HL-60/S4 (cell line): ENCODE measurements at regions not wholly inside any gene's neighbourhood (a gene's known extent, or its start where the extent isn't known, plus 50 kb on each side); places are given as distances from the start of the nearest gene placed in this dataset.

Experiments
- in situ Hi-C: fragments of 300-500 bp; cut with MboI; formaldehyde crosslinking; loops from 2 replicates; pipeline ENCODE4 v1.14.3; 2022; ENCODE audit warnings: low sequenced_read_pairs

DNA sequence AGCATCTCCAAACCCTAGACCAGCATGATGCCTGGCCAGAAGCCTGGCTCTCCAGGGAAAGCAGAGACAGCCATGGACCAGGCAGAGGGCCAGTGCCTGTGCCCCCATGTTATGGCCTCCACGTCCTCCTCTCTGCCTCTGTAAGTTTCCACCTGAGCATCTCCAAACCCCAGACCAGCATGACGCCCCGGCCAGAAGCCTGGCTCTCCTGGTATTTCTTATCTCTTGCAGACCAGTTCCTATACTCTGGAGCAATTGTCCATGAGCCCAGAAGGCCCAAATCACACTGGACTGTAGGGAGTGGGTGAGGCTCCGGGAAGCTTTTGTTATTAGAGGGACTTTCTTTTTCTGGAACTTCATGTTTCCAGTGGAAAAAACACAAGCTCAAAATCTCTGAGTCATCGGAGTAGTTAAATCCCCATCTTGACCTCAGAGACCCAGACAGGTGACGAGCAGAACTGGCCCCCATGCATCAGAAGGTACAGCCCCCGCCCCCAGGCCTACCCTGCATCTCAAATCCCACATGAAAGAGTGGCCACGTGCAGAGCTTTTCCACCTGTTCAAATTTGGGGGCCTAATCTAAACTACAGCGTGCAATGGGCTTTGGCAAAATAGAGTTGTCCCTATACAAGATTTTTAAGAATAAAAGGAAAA lies 110.2 kb upstream of the FOXQ1 start:
- in situ Hi-C loops: no loop called here

DNA sequence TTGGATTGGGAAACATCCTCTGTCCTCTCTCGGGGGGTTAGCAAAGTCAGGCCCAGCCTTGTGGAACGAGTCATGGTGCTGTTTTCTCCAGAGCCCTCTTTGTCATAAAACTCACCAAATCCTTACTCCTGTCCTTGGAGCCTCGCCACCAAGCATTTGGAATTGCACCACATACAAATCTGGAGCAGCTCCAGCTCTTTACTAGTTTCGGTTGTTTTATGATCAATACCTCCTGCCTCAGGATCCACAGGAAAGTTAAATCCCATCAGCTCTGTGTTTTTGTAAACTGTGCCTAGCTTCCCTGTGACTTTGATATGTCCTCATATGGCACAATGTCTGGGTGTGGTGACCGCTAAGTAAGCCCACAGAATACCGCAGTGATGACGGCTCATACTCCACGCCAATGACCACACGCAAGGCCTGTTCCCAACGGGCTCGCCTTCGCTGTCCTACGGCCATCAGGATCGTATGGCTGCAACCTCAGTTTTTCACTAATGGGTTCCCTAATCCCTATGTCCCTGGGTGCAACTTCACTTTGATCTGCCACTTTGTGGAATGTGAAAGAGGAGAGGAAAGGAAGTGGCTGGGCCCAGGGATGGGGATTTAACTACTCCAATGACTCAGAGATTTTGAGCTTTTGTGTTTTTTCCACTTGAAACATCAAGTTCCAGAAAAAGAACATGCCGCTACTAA lies 111.3 kb upstream of the FOXQ1 start:
- in situ Hi-C loops: no loop called here

DNA sequence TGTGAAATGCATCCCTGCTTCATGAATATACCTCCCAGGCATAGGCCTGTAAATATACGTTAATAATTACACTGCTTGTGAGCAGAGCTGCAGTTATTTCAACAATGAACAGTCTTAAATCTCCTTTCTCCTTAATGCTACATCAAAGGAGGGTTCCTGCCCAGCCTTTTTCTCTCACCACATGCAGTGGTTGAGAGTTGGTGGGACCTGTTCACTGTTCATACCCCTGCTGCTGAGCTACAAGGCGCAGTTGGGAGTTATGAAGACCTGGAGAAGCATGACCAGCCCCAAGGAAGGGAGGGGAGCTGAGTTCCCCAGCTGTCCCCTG lies 111.9 kb upstream of the FOXQ1 start:
- in situ Hi-C loops: no loop called here

DNA sequence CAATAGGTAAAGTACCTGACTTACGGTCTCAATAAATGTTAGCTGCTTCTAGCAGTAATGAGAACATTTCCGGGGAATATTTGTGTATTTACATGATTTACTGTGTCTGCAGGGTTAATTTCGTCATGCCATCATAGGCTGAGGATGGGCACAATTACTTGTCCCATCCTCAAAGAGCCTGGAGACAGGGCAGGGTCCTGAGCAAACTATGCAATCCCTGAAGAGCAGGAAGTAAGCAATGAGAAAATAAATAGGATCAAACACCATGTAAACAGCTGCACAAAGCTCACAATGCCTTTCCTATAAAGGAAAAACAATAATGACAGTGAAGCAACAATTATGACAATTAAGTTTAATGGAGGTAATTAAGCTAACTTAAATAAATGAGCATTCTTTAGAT lies 114.6 kb upstream of the FOXQ1 start:
- in situ Hi-C loops: no loop called here

DNA sequence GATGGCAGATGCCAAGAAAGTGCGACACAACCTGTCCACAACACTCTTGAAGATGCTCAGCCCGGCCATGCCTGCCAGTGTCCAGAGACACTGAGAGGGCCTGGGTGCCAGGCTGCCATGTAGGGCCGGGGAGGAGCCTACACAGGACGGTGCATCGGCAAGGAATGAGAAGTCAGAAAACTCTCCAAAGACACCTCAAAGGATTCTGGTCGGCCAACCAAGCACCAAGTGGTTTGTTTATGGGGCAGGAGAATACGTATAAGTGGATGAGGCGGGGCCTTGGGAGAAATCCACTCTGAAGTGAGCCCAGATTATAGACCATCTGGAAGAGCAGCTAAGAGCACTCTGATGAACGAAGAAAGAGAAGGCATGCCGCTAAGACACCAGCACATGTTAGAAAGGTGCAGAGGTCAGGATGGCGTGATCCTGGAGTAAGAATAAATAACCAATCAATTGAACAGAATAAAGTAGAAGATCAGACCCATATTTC lies 120.7 kb upstream of the FOXQ1 start:
- in situ Hi-C loops: no loop called here

DNA sequence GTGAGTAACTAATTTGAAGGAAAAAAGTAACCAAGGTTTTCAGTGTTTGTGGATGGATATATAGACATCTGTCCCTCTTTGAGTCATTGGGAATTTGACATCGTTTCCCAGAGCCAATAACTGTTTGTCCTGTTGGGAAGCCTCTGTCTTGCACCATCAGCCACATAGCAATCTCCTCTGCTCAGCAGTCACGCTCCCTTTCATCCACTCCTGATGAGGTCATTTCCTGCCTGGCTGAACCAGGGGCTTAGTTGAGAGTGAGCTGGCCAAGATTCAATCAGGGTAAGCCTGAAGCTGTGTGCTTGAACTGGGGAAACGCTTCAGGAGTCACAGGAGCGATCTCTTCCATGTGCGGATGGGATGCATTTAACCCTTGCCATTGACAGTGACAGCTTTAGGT lies 121.5 kb upstream of the FOXQ1 start:
- in situ Hi-C loops: no loop called here

DNA sequence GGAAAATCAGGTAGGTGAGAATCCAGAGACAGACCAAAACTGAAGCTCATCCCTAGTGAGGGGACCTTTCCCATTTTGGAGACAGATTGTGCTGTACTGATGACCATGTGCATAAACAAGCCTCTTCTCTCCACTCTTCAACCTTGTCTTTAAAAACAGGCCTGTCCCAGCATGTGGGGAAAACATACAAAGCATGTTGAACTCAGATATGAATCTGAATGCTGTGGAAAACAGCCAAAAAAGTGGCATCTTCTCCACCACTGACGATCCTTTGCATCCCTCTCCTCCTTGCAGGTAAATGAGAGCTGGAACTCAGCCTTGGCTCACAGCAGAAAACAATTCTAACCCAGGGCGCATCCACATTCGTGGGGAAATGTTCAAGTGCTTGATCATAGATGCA lies 123.7 kb upstream of the FOXQ1 start:
- in situ Hi-C loops: no loop called here

DNA sequence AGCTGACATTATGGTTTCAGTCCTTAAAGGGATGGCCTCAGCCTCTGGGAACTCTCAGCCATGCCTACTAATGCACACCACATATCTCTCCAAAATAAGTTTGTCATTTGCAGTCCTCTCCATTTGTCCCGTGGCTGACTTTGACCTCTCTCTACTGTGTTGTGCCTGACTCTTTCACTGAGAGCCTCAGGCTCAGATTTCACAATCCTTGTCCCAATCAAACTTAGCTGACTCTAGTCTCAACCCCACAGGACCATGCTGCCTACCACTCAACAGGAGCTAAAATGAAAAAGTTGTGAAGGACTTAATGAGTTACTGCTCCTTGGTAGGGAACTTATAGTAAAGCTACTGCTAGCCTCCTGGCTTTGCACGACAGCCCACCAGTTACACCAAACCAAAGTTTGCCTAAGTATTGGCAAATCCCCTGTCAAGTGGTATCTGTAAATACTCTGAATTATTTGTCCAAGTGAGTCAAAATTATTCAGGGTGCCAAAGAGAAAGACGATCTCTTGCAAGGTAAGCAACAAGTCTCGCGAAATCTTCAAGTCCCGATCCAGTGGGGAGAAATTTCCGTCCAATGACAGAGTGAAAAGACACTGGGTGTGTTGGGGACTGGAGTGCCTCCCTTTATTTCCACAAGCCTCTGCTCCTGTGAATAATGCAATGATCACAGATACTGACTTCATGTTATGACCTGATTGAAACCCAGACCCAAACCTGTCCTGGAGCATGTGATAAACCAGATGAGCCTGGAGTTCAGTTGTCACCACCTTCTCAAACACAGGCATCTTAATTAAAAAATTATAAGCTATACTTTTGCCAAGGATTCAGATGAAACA lies 124.4 kb upstream of the FOXQ1 start:
- in situ Hi-C loops: no loop called here

DNA sequence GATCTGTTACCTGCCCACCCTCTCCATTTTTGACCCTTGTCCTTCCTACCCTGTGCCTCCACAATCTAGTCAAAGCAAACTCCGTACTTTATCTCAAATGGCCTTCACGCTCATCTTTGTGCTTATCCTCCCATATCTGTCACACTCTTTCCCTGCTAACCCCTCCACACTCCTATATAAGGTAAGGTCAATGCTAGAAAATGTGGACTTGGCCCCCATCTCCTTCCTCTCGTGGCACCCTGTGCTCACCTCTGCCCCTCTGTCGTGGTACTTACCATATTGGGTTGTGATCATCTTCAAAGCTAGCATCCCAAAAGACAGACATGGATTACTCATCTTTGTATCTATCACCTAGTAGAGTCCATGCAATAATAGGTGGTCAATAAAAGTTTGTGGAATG lies 127.6 kb upstream of the FOXQ1 start:
- in situ Hi-C loops: no loop called here

DNA sequence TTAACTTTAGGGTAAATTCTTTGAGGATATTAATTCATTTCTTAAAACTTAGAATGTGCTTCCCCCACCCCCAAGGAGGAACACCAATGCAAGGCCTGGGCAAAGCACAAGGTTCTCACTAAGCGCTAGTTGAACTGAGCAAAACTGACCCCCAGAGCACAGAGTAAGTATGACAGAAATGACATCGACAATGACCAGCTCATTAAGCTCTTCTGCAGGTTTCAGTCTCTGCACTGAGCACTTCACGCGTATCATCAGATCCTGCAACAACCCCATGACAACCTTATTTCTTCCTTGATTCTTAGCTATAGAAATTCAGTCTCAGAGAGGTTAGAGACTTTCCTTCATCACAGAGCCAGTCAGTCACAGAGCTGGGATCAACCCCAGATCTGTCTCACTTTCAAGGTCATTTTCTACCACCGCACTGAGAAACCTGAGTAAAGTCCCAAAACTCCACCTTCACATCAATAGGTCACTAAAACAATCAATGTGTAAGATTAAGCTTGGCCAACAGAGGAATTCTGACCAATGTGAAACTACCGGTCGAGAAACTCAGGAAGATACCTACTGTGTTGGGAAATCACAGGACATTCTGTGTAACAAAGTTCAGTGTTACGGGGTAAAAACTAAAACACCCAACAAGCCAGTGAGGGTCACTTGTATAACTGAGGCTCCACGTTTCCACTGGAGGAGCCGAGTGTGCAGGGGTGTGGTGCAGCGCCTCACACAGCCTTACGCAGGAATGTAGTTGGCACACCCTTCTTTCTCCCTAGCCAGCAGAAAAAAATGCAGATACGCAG lies 129.0 kb upstream of the FOXQ1 start:
- in situ Hi-C loops: no loop called here

DNA sequence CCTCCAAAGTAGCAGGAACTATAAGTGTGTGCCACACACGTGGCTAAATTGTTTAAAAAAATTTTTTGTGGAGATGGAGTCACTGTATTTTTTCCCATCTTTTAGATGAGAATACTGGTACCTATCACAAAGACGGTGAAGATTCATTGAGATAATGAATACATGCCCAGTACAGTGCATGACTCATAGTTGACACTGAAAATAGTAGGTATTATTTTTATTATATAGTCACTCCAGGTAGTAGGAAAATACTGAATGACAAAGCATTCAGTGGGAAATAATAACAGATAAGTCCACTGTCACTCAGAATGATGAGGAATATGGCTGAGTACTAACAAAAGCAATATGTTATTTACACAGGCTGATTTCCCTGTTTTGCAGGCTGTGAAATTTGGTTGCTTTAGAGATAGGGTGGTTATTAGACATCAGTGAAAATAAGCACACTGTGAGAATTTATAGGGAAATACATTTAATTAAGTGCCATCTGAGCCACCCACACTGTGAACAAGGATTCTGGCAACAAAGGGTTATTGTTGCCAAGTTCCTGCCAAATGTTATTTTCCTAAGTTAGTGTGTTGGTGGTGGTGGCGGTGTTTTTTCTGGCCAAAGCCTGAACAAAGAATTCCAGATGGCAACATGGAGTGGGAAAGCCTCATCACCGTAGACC lies 129.8 kb upstream of the FOXQ1 start:
- in situ Hi-C loops: no loop called here

DNA sequence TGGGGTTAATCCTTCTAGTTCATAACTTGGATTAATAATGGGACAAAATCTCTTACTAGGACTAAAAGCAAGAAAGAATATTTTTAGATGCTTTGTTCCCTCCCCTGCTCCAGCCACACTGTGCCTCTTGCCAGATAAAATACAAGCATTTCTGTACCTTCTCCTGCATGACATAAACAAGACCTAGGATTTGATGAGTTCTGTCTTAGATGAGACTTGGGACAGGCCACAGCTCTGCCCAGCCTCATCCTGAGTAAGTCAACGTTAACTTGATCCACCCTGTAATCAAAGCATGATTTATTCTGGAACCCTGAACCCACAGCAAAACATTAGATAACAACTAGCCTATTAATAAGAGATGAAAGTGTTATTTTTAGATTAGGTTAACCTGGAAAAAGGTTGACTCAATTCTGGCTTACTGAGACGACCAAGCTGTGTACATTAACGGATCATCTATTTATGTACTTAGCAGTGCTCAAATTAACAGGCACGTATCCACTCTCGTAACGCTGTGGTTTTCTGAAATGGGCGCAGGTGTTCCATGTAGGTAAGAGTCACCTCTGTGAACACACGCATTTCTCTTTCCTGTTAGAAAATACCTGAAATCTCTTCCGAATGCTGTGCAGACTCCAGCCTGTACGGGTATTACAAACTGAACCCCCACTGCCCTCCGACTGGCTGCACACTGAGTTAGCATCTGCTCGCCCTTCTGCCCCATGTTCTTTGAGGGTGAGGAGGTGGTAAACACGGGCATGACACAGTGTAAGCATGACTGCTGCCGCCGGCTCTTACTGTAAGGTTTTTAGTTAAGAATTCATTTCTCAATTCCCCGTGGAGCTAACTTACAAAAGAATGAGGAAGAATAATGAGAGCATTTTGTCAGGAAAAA lies 132.1 kb upstream of the FOXQ1 start:
- in situ Hi-C loops: no loop called here

DNA sequence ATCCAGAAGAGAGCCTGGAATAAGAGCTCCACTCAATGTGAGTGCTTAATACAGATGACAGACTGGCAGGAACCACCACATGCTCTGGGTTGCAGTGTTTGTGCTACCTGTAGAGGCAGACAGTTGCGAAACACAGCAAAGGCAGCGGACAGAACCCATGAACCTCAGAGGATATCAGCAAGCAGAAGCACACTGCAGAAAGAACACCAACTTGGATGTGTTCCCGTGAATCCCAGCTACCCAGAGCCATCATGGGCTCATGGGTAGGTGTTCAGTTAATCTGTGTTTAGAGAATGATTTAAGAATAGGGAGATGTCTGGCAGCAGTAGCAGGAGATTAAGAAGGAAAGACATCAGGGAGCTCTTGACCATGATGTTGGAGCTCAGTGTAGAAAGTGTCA lies 133.3 kb upstream of the FOXQ1 start:
- in situ Hi-C loops: no loop called here

DNA sequence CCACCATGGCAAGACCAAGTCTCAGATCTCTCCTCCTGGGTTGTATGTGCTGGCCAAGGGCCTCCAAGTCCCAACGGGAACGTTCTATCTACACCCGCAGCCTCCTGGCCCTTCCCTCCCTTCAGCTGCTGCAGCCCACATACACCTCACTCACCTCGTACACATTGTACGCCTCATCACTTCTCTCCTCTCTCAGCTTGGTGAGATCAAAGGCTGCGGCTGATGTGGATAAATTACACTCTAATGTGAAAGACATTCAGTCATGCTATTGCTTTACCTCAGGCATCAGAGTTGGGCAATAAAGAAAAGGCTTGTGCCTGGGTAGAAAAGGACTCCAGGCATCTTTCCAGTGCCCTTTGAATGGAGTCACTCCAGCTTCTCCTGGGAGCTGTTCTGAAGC lies 135.3 kb upstream of the FOXQ1 start:
- in situ Hi-C loops: no loop called here

DNA sequence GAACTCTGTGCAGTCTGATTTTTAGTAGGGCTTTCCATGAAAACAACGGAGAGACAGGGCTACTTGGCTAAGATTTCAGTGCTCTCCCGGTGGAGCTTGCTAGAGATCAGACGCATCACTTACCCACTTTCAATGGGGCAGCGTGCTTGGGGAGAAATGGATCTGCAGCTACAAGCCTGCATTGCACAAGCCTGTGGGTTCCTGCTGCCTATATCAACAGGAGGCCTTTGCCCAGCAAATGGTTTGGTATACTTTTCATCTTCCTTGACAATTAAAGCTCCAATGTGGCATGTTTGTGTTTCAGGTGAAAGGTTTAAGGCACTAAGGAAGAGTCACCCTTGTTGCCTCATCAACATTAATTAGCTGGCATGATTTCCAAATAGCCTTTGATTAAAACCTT lies 136.0 kb upstream of the FOXQ1 start:
- in situ Hi-C loops: no loop called here

DNA sequence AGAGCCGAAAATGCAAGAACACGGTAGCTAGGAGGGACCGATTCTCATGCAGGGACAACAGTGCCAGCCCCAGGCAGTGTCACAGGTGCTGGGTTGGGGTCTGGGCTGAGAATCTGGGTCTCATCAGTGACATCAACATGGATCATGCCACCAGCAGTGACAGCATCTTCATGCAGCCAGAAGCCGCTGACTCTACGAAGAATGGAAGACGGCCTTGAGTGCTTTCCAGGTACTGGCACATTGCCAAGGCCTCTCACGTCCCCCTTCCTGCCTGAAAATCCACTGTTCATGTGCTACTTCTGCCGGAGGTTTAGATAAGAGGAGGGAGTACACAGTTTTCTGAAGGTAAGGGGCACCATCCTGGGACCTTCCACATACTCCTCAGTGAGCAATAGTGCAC lies 141.1 kb upstream of the FOXQ1 start:
- in situ Hi-C loops: no loop called here

DNA sequence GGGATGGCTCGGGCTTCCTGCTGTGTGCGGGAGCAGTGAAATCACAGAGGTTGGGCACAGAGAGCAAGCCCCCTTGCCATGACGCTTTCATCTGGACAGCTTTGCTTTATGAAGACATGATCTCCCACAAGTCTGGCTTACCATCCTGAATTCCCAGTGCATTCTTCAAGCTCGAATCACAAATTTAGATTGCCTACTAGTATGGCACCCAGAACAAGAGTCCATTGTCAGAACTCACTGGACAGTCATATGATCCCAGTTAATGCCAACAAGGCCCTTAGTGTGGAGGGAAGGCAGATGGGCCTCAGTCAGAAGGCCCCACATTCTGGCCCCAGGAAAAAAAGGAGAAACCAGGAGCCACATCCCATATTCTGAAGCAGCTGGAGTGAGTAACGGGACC lies 147.3 kb upstream of the FOXQ1 start:
- in situ Hi-C loops: no loop called here

DNA sequence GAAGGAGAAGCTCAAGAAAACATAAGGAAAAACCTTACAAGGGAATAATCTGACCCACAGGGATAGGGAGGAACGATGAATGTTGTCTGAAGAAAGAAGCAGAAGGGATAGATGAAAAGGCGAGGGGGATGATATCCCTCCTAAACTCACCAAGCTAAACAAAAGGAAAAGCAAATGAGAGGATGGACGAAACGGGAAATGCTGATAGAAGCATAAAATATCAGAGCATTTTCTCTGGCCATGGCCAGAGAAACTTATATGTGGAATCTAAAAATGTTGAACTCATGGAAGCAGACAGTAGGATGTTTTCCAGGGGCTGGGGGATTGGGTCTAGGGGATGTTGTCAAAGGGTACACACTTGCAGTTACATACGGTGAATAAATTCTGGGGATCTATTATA lies 148.4 kb upstream of the FOXQ1 start:
- in situ Hi-C loops: no loop called here

DNA sequence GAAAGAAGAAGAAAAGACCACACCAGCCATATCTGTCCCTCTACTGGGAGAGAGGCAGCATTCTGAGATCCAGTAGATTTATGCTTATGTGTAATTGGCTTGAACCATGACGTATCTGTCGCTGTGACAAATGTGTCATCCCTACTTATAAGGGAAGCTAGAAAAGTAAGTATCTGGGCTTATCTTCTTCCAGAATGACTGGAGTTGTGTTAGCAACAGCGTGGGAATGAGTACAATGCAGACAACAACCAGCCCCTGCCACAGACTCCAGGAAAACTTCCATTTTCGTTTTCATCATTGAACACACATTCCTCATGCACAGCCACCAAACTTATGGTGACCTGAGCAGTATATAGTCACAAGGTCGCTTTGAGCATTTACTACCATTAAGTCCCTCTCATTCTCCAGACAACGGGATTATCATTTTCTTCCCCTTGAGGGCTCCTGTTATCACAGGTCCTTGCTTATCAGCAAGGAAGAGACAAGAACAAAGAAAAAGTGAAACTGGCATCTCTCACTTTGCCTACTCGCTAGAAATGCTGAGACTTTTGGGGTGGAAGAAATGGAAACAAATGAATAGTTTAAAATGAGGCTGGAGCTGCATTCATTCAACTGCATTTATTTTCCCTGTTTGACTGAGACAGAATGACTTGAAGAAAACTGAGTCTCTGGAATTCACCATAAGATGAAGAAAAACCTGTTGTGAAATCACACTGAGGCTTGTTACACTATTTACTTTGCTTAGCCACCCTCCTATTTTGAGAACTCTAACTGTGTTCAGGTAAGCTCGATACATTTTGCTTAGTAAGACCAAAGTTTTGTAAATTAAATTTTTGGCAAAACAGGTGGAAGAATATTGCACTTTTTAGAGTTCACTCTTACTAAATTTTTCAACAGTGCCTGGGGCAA lies 149.3 kb upstream of the FOXQ1 start:
- in situ Hi-C loops: no loop called here
